GM12874 (cell line): ENCODE measurements at regions not wholly inside any gene's neighbourhood (a gene's known extent, or its start where the extent isn't known, plus 50 kb on each side); places are given as distances from the start of the nearest gene placed in this dataset.

Source experiments
- TF ChIP-seq, protein P1 (sequence below): IDR thresholded peaks from 2 replicates; pipeline ENCODE4 v1.5.1; 2011; ENCODE audit warnings: low read depth, mild to moderate bottlenecking, control low read depth, low read length, moderate library complexity; ENCODE audit not compliant: insufficient read depth

DNA sequence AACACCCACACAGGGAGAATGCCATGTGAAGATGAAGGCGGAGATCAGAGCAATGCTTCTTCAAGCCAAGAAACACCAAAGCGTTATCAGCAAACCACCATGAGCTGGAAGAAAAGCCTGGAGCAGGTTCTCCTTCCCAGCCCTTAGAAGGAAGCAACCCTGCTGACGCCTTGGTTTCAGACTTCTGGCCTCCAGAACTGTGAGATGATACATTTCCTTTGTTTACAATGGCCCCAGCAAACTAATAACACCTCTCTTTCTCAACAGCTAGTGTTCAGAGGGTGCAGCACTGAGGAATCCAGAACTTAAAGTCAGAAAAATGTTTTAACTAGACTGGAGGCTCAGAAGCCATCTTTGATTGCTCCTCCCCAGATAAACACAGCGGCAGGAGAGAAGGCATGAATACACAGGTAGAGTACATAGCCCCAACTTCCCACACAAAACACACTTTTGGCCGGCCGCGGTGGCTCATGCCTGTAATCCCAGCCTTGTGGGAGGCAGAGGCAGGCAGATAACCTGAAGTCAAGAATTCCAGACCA is 132.4 kb upstream of the LPP start:
- TF ChIP-seq, protein P1, sequence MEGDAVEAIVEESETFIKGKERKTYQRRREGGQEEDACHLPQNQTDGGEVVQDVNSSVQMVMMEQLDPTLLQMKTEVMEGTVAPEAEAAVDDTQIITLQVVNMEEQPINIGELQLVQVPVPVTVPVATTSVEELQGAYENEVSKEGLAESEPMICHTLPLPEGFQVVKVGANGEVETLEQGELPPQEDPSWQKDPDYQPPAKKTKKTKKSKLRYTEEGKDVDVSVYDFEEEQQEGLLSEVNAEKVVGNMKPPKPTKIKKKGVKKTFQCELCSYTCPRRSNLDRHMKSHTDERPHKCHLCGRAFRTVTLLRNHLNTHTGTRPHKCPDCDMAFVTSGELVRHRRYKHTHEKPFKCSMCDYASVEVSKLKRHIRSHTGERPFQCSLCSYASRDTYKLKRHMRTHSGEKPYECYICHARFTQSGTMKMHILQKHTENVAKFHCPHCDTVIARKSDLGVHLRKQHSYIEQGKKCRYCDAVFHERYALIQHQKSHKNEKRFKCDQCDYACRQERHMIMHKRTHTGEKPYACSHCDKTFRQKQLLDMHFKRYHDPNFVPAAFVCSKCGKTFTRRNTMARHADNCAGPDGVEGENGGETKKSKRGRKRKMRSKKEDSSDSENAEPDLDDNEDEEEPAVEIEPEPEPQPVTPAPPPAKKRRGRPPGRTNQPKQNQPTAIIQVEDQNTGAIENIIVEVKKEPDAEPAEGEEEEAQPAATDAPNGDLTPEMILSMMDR, result no peak

DNA sequence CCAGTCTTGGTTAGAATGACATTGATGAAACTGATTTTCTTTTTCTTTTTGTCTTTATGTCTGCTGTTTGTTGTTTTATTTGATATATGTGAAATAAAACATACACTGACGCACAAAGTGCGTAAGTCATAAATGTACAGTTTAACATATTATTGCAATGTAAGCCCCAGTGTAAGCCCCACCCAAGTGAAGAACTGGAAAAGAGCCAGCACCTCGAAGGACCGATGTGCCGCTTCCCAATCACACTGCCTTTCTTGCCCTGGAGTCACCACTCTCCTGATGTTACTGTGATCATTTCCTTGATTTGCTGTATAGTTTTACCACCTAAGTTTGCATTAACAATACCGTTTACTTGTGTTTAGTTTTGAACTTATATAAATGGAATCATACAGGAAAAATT is 128.4 kb upstream of the LPP start:
- TF ChIP-seq, protein P1, result no peak

DNA sequence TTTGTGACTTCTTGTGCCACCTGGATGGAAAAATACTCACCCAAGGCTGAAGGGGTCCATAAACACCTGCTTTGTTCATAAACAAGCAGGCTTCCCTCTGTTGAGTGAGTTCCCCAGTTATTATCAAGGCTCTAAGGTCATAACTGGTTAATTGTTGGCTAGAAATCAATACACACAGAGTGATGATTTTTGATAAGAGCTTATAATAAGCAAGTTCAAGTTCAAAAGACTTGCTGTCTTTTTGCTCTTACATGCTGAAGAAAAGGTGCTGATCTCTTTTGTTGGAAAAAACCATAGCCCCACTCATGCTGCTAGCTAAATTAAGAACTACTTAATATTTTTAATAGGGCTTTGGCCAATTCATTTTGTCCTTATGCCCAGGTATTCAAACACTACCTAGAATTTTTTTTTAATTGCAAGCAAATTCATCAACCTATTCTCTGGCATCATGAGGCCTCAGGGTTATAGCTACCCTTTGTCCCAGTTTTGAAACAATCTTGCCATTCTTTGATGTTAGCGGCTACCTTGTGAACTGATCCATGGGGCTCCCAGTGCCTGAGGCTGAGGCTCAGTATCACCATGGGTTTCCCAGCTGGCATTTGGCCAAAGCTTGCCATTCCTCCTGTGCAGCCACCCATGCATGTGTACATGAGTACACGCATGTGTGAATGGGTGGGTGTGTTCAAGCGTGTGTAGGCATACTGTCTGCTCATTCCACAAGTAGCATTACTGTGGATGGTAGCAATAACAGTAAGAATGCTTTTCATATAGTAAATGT is 127.6 kb upstream of the LPP start:
- TF ChIP-seq, protein P1, result no peak

DNA sequence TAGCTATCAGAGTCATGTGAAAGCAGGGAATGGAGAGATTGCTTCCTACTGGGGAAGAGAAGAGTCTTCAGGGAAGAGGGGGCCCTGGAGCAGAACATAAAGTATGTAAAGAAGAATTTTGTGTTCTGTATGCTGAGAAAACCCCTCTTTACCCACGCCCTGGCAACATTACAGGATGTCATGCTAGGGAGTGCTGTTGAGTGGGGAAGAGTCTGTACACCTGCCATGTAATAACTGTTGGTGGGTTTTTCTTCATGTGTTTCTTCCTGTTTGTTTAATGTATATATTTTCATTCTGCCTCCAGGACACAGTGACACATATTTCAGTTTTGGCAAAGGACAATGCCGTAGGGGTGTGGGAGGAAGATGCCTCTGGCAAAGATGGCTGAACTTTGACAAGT is 122.8 kb upstream of the LPP start:
- TF ChIP-seq, protein P1, result no peak

DNA sequence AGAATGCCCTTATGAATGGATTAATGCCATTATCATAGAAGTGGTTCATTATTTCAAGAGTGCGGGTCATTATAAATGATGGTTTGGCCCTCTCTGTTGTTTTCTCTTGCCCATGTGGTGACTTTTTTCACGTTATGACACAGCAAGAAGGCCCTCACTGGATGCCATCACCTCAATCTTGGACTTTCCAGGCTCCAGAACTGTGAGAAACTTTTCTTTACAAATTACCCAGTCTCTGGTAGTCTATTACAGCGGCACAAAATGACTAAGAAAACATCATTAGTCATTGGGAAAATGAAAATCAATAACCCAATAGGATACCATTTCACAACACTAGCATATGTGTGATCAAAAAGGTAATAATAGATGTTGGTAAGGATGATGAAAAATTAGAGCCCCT is 119.0 kb upstream of the LPP start:
- TF ChIP-seq, protein P1, result no peak

DNA sequence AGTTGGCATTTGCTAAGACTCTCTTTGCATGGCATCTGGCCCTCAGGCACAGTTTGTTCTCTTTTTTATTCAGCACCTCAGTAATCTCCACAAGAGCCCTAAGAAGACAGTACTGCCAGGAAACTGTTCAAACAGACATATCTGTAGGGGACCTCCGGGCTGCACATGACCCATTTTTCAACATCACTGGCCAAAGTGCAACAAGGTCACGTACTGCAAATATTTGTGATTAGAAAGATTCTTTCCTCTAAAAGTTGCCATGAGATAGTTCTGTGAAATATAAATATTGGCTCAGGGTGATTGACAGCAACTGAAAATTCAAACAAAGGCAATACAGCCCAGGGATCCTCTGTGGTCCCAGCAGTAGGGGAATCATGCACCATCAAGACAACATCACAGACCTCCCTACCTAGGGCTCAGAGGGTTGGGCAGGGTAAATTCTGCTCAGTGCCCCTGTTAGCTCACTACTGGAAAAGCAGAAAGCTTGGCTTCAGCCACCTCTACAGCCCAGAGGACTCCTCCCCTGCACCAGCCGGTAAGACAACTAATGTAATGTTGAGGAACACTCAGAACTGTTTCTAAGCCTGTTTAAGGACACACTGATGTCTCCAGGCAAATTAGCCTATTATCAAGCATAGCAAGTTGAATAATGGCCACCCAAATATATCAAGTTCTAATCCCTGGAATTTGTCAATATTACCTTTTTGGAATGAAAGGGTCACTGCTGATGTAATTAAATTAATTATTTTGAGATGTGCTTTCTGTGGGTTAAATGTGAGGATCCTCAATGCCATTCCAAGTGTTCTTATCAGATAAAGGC is 117.4 kb upstream of the LPP start:
- TF ChIP-seq, protein P1, result no peak

DNA sequence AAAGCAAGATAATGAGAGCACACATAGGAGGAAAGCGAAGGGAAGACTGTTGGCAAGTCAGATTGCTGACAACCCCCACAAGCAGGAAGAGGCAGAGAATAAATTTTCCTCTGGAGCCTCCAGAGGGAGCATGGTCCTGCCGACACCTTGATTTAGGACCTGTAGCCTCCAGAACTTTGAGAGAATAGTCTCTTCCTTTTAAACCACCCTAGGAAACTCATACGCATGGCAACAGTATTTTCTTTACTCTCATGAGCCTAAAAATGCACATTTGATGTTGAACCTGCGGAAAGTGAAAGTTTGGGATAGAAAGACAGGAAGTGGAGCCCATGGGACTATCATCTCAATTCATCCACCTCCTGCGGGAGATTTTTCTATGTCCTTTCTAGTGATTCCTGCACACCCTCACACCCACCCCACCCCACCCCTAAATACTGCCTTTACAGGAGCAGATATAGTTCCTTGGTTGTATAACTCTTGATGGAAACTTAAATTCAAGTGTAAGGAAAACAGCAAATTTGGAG is 116.7 kb upstream of the LPP start:
- TF ChIP-seq, protein P1, result no peak
